ENCODE measurements at regions not wholly inside any gene's neighbourhood (a gene's known extent, or its start where the extent isn't known, plus 50 kb on each side); places are given as distances from the start of the nearest gene placed in this dataset.

- TF ChIP-seq, protein P1, sequence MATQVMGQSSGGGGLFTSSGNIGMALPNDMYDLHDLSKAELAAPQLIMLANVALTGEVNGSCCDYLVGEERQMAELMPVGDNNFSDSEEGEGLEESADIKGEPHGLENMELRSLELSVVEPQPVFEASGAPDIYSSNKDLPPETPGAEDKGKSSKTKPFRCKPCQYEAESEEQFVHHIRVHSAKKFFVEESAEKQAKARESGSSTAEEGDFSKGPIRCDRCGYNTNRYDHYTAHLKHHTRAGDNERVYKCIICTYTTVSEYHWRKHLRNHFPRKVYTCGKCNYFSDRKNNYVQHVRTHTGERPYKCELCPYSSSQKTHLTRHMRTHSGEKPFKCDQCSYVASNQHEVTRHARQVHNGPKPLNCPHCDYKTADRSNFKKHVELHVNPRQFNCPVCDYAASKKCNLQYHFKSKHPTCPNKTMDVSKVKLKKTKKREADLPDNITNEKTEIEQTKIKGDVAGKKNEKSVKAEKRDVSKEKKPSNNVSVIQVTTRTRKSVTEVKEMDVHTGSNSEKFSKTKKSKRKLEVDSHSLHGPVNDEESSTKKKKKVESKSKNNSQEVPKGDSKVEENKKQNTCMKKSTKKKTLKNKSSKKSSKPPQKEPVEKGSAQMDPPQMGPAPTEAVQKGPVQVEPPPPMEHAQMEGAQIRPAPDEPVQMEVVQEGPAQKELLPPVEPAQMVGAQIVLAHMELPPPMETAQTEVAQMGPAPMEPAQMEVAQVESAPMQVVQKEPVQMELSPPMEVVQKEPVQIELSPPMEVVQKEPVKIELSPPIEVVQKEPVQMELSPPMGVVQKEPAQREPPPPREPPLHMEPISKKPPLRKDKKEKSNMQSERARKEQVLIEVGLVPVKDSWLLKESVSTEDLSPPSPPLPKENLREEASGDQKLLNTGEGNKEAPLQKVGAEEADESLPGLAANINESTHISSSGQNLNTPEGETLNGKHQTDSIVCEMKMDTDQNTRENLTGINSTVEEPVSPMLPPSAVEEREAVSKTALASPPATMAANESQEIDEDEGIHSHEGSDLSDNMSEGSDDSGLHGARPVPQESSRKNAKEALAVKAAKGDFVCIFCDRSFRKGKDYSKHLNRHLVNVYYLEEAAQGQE (IDR thresholded peaks at IDR 0.05; ENCODE audit: insufficient read depth in 1 of 2, low read depth in 2 of 2, low read length in 2 of 2): no peak
- TF ChIP-seq POLR2AphosphoS5 (IDR thresholded peaks at IDR 0.05; ENCODE audit: low read depth, low read length): no peak
- no peak for TF ChIP-seq TAF1 (IDR thresholded peaks at IDR 0.05; ENCODE audit: borderline replicate concordance, insufficient read depth, low read length)
- no peak for TF ChIP-seq SIN3A (IDR thresholded peaks at IDR 0.05; ENCODE audit: borderline replicate concordance, insufficient read depth, low read length)
- TF ChIP-seq FOXP2 (optimal IDR thresholded peaks at IDR 0.05; ENCODE audit: borderline replicate concordance, extremely low read depth, extremely low read length, insufficient read depth): no peak
These were observed 87.5 kb downstream of the OLFM1 start for GRCh38 chr9:135174981-135175380.
